HG03378 (cell line): ENCODE measurements at regions not wholly inside any gene's neighbourhood (a gene's known extent, or its start where the extent isn't known, plus 50 kb on each side); places are given as distances from the start of the nearest gene placed in this dataset.
"Not testable (repeated sequence)": the region's sequence is repeated elsewhere in the genome, so short reads cannot be mapped to it uniquely, and the experiment has no call there.

Experiments used
- ATAC-seq: cut with Tn5 transposase; IDR thresholded peaks from one replicate; pipeline ENCODE4 v1.9.1; 2021; ENCODE audit warnings: mild to moderate bottlenecking, moderate library complexity; ENCODE audit not compliant: unreplicated experiment

GRCh38 chrX:23458957-23459356 is 124.3 kb downstream of the PTCHD1 start:
- ATAC-seq = not testable (repeated sequence)

- no peak for ATAC-seq
Measured at GRCh38 chrX:23465105-23465791, 130.6 kb downstream of the PTCHD1 start.

- no peak for ATAC-seq
Measured at GRCh38 chrX:23465985-23466384, 131.3 kb downstream of the PTCHD1 start.

- no peak for ATAC-seq
Measured at GRCh38 chrX:23478056-23478455, 143.4 kb downstream of the PTCHD1 start.

- no peak for ATAC-seq
Measured at GRCh38 chrX:23478561-23478960, 143.9 kb downstream of the PTCHD1 start.

- no peak for ATAC-seq
Measured at GRCh38 chrX:23482561-23482960, 147.9 kb downstream of the PTCHD1 start.

- no peak for ATAC-seq
Measured at GRCh38 chrX:23483396-23483795, 148.7 kb downstream of the PTCHD1 start.

- no peak for ATAC-seq
Measured at GRCh38 chrX:23493941-23494374, 159.3 kb downstream of the PTCHD1 start.

GRCh38 chrX:23494741-23495140 is 160.1 kb downstream of the PTCHD1 start:
- no peak for ATAC-seq

DNA sequence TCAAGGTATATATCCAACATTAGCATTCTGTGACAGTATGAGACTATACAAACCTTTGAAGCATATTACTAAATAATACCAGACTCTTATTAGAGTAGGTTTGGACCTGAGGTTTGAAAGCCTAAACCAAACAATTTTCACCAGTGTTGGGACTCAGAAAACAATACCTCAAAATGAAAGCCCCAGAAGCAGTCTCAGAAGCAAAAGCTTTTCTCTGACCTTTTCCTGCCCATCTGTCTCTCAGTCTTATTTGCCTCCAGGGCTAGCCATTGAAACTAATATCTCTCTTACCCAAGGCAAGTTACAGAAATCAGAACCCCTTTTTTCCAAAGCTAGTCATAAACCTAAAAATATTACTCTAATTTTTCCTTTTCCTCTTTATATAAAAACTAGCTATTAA is 163.3 kb downstream of the PTCHD1 start:
- no peak for ATAC-seq

- ATAC-seq = no peak
Measured at GRCh38 chrX:23501974-23502373, 165.3 kb upstream of the PRDX4 start.

DNA sequence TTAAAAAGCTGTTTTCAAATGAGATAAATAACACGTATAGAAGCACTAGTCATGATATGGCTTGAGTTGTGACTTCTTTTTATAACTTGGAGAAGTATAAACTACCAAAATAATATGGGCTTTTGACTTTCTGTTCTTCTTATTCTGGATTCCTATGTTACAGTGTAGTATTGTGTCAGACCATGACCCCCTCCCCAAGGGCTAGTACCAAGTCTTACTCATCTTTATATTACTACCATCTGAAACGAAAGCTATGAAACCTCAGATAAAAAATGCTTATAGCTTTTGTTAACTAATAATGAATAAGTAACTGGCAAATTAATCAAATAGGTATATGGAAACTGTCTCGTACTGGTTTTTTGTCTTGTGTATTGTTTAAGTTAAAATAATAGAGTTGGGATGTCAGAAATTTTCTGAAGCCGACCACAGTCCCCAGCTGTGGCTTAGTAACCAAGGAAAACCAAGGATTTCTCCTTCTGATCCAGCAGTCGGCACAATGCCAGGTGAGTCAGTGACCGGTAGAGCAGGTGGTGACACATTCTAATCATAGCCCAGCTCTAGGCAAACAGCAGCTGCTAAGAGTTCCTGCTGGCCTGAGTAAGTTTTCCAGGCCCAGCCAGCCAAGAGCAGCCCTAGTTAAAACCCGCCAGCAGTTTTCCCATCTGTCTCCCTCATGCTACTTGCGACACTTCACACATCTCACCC is 163.3 kb upstream of the PRDX4 start:
- no peak for ATAC-seq

- no peak for ATAC-seq
Measured at GRCh38 chrX:23504540-23504884, 162.8 kb upstream of the PRDX4 start.

DNA sequence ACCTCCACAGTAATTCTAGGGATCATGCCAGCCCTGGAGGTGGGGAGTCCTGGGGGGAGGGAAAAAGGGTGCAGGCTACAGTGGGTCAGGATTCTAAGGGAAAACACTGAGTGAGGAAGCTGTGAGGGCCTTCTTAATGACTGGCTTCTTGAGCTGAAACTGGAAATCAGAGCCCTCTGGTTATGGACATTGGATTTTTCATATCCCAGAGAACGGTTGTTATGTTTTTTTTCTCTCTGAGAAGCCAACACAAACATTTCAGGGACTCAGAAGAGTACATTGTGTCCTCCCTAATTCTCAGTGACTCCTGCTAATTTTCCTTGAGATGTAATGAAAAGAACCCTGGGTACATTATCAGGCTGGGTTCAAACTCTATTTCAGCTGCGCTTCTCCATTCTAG is 162.4 kb upstream of the PRDX4 start:
- ATAC-seq = no peak

GRCh38 chrX:23505531-23506303 is 161.6 kb upstream of the PRDX4 start:
- ATAC-seq = no peak

GRCh38 chrX:23509256-23509655 is 158.0 kb upstream of the PRDX4 start:
- no peak for ATAC-seq

DNA sequence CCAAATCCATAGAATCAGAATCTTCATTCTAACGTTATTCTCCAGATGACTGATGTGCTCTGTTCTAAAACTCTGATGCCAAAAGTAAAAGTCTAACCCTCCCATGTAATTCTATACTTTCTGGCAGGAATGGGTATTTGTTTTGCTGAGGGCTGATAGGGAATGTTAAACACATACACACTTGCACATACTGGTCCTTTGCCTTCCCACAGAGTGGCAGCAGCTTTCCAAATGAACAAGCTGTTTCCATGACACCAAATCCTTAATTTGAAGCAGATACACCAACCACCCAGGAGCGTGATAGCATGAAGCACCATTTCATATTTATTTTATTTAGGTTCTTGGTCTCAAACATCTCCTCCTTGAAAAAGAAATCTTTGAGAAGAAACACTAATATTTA is 155.5 kb upstream of the PRDX4 start:
- no peak for ATAC-seq

GRCh38 chrX:23513121-23513520 is 154.2 kb upstream of the PRDX4 start:
- ATAC-seq = no peak

GRCh38 chrX:23514082-23514481 is 153.2 kb upstream of the PRDX4 start:
- no peak for ATAC-seq

- peak; percentile 71 for ATAC-seq
Measured at GRCh38 chrX:23515028-23515427, 152.3 kb upstream of the PRDX4 start.

- not testable (repeated sequence) for ATAC-seq
Measured at GRCh38 chrX:23523026-23523657, 144.2 kb upstream of the PRDX4 start.
